22Rv1 (cell line): ENCODE measurements at regions not wholly inside any gene's neighbourhood (a gene's known extent, or its start where the extent isn't known, plus 50 kb on each side); places are given as distances from the start of the nearest gene placed in this dataset.
A peak's percentile ranks its signal among the peaks of the same experiment; 100 is the strongest.

Experiments
- ZFX ChIP-seq: fragments of 450-650 bp; IDR thresholded peaks from 2 replicates; pipeline ENCODE4 v1.6.1; 2017; ENCODE audit warnings: antibody characterized with exemption, borderline replicate concordance
- TF ChIP-seq, protein P1 (sequence below): fragments of 450-650 bp; IDR thresholded peaks from 2 replicates; pipeline ENCODE4 v1.5.1; 2017; ENCODE audit warnings: mild to moderate bottlenecking

DNA sequence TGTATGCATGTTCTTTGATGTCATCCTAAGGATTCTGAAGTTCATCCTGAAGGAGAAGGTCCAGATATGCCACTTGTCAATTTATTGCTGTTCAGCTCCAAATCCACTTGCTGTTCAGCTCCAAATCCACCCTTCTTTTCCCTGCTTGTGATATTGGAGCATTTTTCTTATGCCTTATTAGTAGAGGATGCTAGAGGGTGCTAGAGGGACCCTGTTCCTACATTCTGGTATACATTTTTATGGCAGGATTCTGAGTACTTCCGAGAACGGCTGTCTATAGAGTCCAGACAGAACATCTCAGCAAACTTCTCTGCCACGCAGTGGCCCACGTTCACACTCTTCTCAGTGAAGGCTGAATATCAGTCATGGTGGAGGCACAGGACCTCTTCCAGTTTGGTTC lies 406.7 kb downstream of the NOVA1 start:
- TF ChIP-seq, protein P1, sequence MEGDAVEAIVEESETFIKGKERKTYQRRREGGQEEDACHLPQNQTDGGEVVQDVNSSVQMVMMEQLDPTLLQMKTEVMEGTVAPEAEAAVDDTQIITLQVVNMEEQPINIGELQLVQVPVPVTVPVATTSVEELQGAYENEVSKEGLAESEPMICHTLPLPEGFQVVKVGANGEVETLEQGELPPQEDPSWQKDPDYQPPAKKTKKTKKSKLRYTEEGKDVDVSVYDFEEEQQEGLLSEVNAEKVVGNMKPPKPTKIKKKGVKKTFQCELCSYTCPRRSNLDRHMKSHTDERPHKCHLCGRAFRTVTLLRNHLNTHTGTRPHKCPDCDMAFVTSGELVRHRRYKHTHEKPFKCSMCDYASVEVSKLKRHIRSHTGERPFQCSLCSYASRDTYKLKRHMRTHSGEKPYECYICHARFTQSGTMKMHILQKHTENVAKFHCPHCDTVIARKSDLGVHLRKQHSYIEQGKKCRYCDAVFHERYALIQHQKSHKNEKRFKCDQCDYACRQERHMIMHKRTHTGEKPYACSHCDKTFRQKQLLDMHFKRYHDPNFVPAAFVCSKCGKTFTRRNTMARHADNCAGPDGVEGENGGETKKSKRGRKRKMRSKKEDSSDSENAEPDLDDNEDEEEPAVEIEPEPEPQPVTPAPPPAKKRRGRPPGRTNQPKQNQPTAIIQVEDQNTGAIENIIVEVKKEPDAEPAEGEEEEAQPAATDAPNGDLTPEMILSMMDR = peak; percentile 25
- TF ChIP-seq ZFX = no peak
